SK-N-SH (cell line): ENCODE measurements at regions not wholly inside any gene's neighbourhood (a gene's known extent, or its start where the extent isn't known, plus 50 kb on each side); places are given as distances from the start of the nearest gene placed in this dataset.

Experiments used
- CTCF ChIA-PET: fragments of 300-600, 350-600 bp; formaldehyde crosslinking; extraction: SDS; loops from one replicate; lab custom pipeline; 2021; lab: Yijun Ruan, JAX
- POLR2A ChIA-PET: fragments of 350-600 bp; sonication (Branson Sonifier 250); formaldehyde crosslinking; extraction: SDS; loops from one replicate; lab custom pipeline; 2020; ENCODE audit warnings: antibody characterized with exemption, inconsistent platforms; lab: Yijun Ruan, JAX
- DNase-seq: peaks from one replicate; pipeline ENCODE4 v3.0.0; 2012
- H2AFZ ChIP-seq: fragments of 200-600 bp; sonication (generic); 2 replicates; pipeline ENCODE4 v1.8.1; 2016; ENCODE audit warnings: antibody characterized with exemption, mild to moderate bottlenecking, low read depth
- H3F3A ChIP-seq: fragments of 200-600 bp; sonication (generic); replicated peaks from 2 replicates; pipeline ENCODE3; 2016; ENCODE audit warnings: antibody characterized with exemption, mild to moderate bottlenecking; ENCODE audit not compliant: insufficient read depth
- H3K27ac ChIP-seq, 2 experiments: fragments of 200-500 bp in 1 of 2; fragments of 200-600 bp in 1 of 2; sonication (Bioruptor generic) in 1 of 2; sonication (generic), shearing (Covaris generic) in 1 of 2; 2 replicates each; pipeline versions ENCODE4 v1.5.1 to v1.6.1; 2014 to 2016; ENCODE audit warnings: low read depth in 2 of 2, inconsistent platforms in 1 of 2, low read length in 1 of 2, mild to moderate bottlenecking in 1 of 2, mixed read lengths in 1 of 2
- H3K27me3 ChIP-seq: fragments of 200-600 bp; sonication (generic), shearing (Covaris generic); 2 replicates; pipeline ENCODE4 v1.6.1; 2016; ENCODE audit warnings: mixed run types; ENCODE audit not compliant: insufficient read depth
- H3K36me3 ChIP-seq, 2 experiments: fragments of 200-500 bp in 1 of 2; fragments of 200-600 bp in 1 of 2; sonication (Bioruptor generic) in 1 of 2; sonication (generic) in 1 of 2; replicated peaks in 1 of 2; 2 replicates each; pipeline versions ENCODE3 to v1.5.1; 2014 to 2016; ENCODE audit warnings: low read length in 1 of 2, mild to moderate bottlenecking in 1 of 2; ENCODE audit not compliant: insufficient read depth in 2 of 2, control insufficient read depth in 1 of 2
- H3K4me1 ChIP-seq, 2 experiments: fragments of 200-500 bp in 1 of 2; fragments of 200-600 bp in 1 of 2; sonication (Bioruptor generic) in 1 of 2; sonication (generic), shearing (Covaris generic) in 1 of 2; 2 replicates each; pipeline versions ENCODE4 v1.5.1 to v1.6.1; 2014 to 2016; ENCODE audit warnings: low read depth in 1 of 2, low read length in 1 of 2, mixed run types in 1 of 2; ENCODE audit not compliant: insufficient read depth in 2 of 2, control insufficient read depth in 1 of 2
- H3K4me2 ChIP-seq: fragments of 200-600 bp; sonication (generic), shearing (Covaris generic); 2 replicates; pipeline ENCODE4 v1.6.1; 2017; ENCODE audit warnings: mixed run types
- H3K4me3 ChIP-seq, 2 experiments: fragments of 200-500 bp in 1 of 2; fragments of 200-600 bp in 1 of 2; sonication (Bioruptor generic) in 1 of 2; sonication (generic), shearing (Covaris generic) in 1 of 2; 2 replicates each; pipeline versions ENCODE4 v1.5.1 to v1.8.1; 2014 to 2016; ENCODE audit warnings: low read depth in 2 of 2, inconsistent platforms in 1 of 2, low read length in 1 of 2, mild to moderate bottlenecking in 1 of 2, mixed read lengths in 1 of 2, moderate library complexity in 1 of 2
- H3K79me2 ChIP-seq: fragments of 200-600 bp; sonication (generic); 2 replicates; pipeline ENCODE4 v1.8.1; 2017; ENCODE audit warnings: mild to moderate bottlenecking; ENCODE audit not compliant: insufficient read depth
- H3K9ac ChIP-seq: fragments of 200-600 bp; sonication (generic); 2 replicates; pipeline ENCODE4 v1.6.1; 2017; ENCODE audit warnings: mixed run types
- H3K9me2 ChIP-seq: fragments of 200-600 bp; sonication (generic); 2 replicates; pipeline ENCODE4 v1.6.1; 2017; ENCODE audit warnings: mixed run types
- H3K9me3 ChIP-seq: fragments of 200-600 bp; sonication (generic); 2 replicates; pipeline ENCODE4 v1.6.1; 2017; ENCODE audit warnings: mixed run types, mild to moderate bottlenecking, moderate library complexity
- H4K20me1 ChIP-seq: fragments of 200-600 bp; sonication (generic); 2 replicates; pipeline ENCODE4 v1.6.1; 2017; ENCODE audit warnings: mild to moderate bottlenecking, mixed run types; ENCODE audit not compliant: insufficient read depth
- EZH2phosphoT487 ChIP-seq: fragments of 200-600 bp; sonication (generic); IDR thresholded peaks from 2 replicates; pipeline ENCODE4 v1.6.1; 2017; ENCODE audit warnings: low read depth, mixed run types, mild to moderate bottlenecking, antibody characterized with exemption, moderate library complexity, borderline replicate concordance
- FOSL2 ChIP-seq: IDR thresholded peaks from 2 replicates; pipeline ENCODE4 v1.4.0; 2012; ENCODE audit warnings: low read depth, mild to moderate bottlenecking, moderate library complexity, borderline replicate concordance
- FOXM1 ChIP-seq: IDR thresholded peaks from 2 replicates; pipeline ENCODE4 v1.4.0; 2012; ENCODE audit warnings: low read depth, mild to moderate bottlenecking
- JUND ChIP-seq: IDR thresholded peaks from 2 replicates; pipeline ENCODE4 v1.4.0; 2012
- MXI1 ChIP-seq: IDR thresholded peaks from 2 replicates; pipeline ENCODE4 v1.6.1; 2012; ENCODE audit warnings: mild to moderate bottlenecking, low read depth, low read length, improper control_type of control experiment
- NFIC ChIP-seq: IDR thresholded peaks from 2 replicates; pipeline ENCODE4 v1.4.0; 2012; ENCODE audit warnings: borderline replicate concordance
- NRF1 ChIP-seq: IDR thresholded peaks from 2 replicates; pipeline ENCODE4 v1.6.1; 2012; ENCODE audit warnings: low read depth, mild to moderate bottlenecking, low read length
- POLR2AphosphoS5 ChIP-seq: IDR thresholded peaks from 2 replicates; pipeline ENCODE4 v1.6.1; 2012; ENCODE audit warnings: low read depth, low read length
- RFX5 ChIP-seq: IDR thresholded peaks from 2 replicates; pipeline ENCODE4 v1.6.1; 2012; ENCODE audit warnings: mild to moderate bottlenecking, improper control_type of control experiment, low read length
- RXRA ChIP-seq: IDR thresholded peaks from 2 replicates; pipeline ENCODE4 v1.4.0; 2012; ENCODE audit warnings: low read depth, mild to moderate bottlenecking, borderline replicate concordance
- TCF12 ChIP-seq: IDR thresholded peaks from 2 replicates; pipeline ENCODE4 v1.4.0; 2012
- TEAD4 ChIP-seq: IDR thresholded peaks from 2 replicates; pipeline ENCODE4 v1.4.0; 2012; ENCODE audit warnings: mild to moderate bottlenecking, borderline replicate concordance; ENCODE audit not compliant: insufficient read depth
- WGBS: methylation state at CpG from one replicate; pipeline ENCODE4 v1.1.6; 2017; ENCODE audit warnings: low lambda C conversion rate; 5-methylcytosine and 5-hydroxymethylcytosine counted together
- TF ChIP-seq, protein P1 (sequence below): fragments of 150-350 bp; IDR thresholded peaks from 2 replicates; pipeline ENCODE4 v1.6.1; 2017; ENCODE audit warnings: antibody characterized with exemption, low read length, low read depth, borderline replicate concordance
- TF ChIP-seq, protein P2 (sequence below): fragments of 200-600 bp; sonication (generic); IDR thresholded peaks from 2 replicates; pipeline ENCODE4 v1.6.1; 2017; ENCODE audit warnings: antibody characterized with exemption, mild to moderate bottlenecking, moderate library complexity
- TF ChIP-seq, protein P3 (sequence below): IDR thresholded peaks from 2 replicates; pipeline ENCODE4 v1.4.0; 2012; ENCODE audit warnings: low read depth
- TF ChIP-seq, protein P4 (sequence below): IDR thresholded peaks from 2 replicates; pipeline ENCODE4 v1.4.0; 2012; ENCODE audit warnings: low read depth, borderline replicate concordance
- TF ChIP-seq, protein P5 (sequence below): IDR thresholded peaks from 2 replicates; pipeline ENCODE4 v1.4.0; 2012; ENCODE audit warnings: low read depth, borderline replicate concordance
- TF ChIP-seq, protein P6 (sequence below): IDR thresholded peaks from 2 replicates; pipeline ENCODE4 v1.6.1; 2012; ENCODE audit warnings: mild to moderate bottlenecking, low read depth, low read length, moderate library complexity

DNA sequence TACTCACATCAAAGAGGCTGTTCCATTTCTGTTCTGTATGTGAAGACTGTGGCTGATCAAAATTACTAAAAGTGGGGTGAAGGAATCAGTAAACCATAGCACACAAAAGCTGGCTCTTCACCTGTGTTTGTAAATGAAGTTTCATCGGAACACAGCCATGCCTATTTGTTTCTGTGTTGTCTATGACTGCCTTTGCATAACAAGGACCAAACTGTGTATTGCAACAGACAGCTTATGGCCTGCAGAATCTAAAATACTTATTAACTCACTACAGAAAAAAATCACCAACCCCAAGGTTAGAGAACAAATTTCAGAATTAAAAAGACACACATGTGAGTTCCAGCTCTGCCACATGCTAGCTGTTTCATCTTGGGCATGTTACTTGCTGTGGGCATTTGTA lies 163.9 kb downstream of the LYPLAL1 start:
- Histone ChIP-seq H3K9ac (no peak overlapping the region), H4K20me1 (no peaks in the 10 kb centered on the region), H3K27me3 (no peaks in the 10 kb centered on the region), H2AFZ (no peak overlapping the region), H3K9me3 (no peaks in the 10 kb centered on the region), H3F3A (peaks cover 23% of the 10 kb centered on the region), H3K27ac (no peak overlapping the region), H3K79me2 (no peaks in the 10 kb centered on the region), H3K4me2 (no peak overlapping the region), H3K36me3 (no peaks in the 10 kb centered on the region), H3K4me1 (peaks cover 2 to 17% of the 10 kb centered on the region in 2 experiments; a peak in 2 of 4 replicates), H3K9me2 (no peaks in the 10 kb centered on the region), H3K4me3 (no peak overlapping the region)
- POLR2A ChIA-PET, result no interaction called here
- CTCF ChIA-PET, result no interaction called here
- no peak for DNase-seq
- whole genome bisulfite sequencing, result 100% methylated on average over 1 of the region's 1 CpG
- TF ChIP-seq, protein P1, sequence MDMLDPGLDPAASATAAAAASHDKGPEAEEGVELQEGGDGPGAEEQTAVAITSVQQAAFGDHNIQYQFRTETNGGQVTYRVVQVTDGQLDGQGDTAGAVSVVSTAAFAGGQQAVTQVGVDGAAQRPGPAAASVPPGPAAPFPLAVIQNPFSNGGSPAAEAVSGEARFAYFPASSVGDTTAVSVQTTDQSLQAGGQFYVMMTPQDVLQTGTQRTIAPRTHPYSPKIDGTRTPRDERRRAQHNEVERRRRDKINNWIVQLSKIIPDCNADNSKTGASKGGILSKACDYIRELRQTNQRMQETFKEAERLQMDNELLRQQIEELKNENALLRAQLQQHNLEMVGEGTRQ, result no peak
- TF ChIP-seq, protein P2, sequence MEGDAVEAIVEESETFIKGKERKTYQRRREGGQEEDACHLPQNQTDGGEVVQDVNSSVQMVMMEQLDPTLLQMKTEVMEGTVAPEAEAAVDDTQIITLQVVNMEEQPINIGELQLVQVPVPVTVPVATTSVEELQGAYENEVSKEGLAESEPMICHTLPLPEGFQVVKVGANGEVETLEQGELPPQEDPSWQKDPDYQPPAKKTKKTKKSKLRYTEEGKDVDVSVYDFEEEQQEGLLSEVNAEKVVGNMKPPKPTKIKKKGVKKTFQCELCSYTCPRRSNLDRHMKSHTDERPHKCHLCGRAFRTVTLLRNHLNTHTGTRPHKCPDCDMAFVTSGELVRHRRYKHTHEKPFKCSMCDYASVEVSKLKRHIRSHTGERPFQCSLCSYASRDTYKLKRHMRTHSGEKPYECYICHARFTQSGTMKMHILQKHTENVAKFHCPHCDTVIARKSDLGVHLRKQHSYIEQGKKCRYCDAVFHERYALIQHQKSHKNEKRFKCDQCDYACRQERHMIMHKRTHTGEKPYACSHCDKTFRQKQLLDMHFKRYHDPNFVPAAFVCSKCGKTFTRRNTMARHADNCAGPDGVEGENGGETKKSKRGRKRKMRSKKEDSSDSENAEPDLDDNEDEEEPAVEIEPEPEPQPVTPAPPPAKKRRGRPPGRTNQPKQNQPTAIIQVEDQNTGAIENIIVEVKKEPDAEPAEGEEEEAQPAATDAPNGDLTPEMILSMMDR, result no peak
- TF ChIP-seq POLR2AphosphoS5, result no peak
- TF ChIP-seq EZH2phosphoT487, result no peak
- TF ChIP-seq RXRA, result no peak
- TF ChIP-seq FOSL2, result no peak
- no peak for TF ChIP-seq TCF12
- TF ChIP-seq, protein P3, sequence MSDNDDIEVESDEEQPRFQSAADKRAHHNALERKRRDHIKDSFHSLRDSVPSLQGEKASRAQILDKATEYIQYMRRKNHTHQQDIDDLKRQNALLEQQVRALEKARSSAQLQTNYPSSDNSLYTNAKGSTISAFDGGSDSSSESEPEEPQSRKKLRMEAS, result no peak
- no peak for TF ChIP-seq NFIC
- TF ChIP-seq NRF1, result no peak
- TF ChIP-seq, protein P4, sequence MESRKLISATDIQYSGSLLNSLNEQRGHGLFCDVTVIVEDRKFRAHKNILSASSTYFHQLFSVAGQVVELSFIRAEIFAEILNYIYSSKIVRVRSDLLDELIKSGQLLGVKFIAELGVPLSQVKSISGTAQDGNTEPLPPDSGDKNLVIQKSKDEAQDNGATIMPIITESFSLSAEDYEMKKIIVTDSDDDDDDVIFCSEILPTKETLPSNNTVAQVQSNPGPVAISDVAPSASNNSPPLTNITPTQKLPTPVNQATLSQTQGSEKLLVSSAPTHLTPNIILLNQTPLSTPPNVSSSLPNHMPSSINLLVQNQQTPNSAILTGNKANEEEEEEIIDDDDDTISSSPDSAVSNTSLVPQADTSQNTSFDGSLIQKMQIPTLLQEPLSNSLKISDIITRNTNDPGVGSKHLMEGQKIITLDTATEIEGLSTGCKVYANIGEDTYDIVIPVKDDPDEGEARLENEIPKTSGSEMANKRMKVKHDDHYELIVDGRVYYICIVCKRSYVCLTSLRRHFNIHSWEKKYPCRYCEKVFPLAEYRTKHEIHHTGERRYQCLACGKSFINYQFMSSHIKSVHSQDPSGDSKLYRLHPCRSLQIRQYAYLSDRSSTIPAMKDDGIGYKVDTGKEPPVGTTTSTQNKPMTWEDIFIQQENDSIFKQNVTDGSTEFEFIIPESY, result no peak

DNA sequence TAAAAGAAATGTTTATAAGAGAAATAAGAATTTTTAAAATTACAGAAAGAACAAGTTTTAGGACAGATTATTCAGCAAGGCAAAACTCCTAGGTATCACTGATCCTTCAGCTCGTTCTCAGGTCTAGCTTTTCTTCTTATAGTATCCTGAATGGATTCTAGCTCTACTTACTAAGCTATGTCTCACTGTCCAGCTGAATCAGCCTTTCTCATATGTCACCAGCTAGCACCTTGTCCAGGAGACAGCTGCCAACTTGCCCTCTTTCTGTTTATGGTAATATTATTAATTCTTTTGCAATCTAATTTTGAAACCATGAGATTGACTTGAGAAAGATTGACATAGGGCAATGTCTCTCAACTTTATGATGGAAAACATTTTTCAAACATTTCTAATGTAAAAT lies 159.9 kb downstream of the LYPLAL1 start:
- Histone ChIP-seq H3K36me3 (no peaks in the 10 kb centered on the region), H4K20me1 (no peaks in the 10 kb centered on the region), H2AFZ (no peak overlapping the region), H3K27ac (no peak overlapping the region), H3K27me3 (no peaks in the 10 kb centered on the region), H3K4me3 (no peak overlapping the region), H3F3A (peaks cover 5% of the 10 kb centered on the region), H3K9ac (no peak overlapping the region), H3K4me2 (no peak overlapping the region), H3K9me3 (no peaks in the 10 kb centered on the region), H3K79me2 (no peaks in the 10 kb centered on the region), H3K4me1 (peaks cover 0 to 16% of the 10 kb centered on the region in 2 experiments; a peak in 2 of 4 replicates), H3K9me2 (no peaks in the 10 kb centered on the region)
- DNase-seq, result no peak
- 78% methylated on average over 1 of the region's 1 CpG for WGBS
- POLR2A ChIA-PET, result no interaction called here
- CTCF ChIA-PET, result no interaction called here
- no peak for TF ChIP-seq POLR2AphosphoS5
- TF ChIP-seq JUND, result no peak
- TF ChIP-seq NRF1, result no peak
- TF ChIP-seq MXI1, result no peak
- TF ChIP-seq RXRA, result no peak
- no peak for TF ChIP-seq FOXM1
- TF ChIP-seq, protein P5, sequence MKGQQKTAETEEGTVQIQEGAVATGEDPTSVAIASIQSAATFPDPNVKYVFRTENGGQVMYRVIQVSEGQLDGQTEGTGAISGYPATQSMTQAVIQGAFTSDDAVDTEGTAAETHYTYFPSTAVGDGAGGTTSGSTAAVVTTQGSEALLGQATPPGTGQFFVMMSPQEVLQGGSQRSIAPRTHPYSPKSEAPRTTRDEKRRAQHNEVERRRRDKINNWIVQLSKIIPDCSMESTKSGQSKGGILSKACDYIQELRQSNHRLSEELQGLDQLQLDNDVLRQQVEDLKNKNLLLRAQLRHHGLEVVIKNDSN, result no peak
- TF ChIP-seq, protein P3, result no peak
- no peak for TF ChIP-seq RFX5
- TF ChIP-seq TEAD4, result no peak
- TF ChIP-seq, protein P6, sequence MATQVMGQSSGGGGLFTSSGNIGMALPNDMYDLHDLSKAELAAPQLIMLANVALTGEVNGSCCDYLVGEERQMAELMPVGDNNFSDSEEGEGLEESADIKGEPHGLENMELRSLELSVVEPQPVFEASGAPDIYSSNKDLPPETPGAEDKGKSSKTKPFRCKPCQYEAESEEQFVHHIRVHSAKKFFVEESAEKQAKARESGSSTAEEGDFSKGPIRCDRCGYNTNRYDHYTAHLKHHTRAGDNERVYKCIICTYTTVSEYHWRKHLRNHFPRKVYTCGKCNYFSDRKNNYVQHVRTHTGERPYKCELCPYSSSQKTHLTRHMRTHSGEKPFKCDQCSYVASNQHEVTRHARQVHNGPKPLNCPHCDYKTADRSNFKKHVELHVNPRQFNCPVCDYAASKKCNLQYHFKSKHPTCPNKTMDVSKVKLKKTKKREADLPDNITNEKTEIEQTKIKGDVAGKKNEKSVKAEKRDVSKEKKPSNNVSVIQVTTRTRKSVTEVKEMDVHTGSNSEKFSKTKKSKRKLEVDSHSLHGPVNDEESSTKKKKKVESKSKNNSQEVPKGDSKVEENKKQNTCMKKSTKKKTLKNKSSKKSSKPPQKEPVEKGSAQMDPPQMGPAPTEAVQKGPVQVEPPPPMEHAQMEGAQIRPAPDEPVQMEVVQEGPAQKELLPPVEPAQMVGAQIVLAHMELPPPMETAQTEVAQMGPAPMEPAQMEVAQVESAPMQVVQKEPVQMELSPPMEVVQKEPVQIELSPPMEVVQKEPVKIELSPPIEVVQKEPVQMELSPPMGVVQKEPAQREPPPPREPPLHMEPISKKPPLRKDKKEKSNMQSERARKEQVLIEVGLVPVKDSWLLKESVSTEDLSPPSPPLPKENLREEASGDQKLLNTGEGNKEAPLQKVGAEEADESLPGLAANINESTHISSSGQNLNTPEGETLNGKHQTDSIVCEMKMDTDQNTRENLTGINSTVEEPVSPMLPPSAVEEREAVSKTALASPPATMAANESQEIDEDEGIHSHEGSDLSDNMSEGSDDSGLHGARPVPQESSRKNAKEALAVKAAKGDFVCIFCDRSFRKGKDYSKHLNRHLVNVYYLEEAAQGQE, result no peak
